NT2/D1 (cell line): ENCODE measurements at regions not wholly inside any gene's neighbourhood (a gene's known extent, or its start where the extent isn't known, plus 50 kb on each side); places are given as distances from the start of the nearest gene placed in this dataset.

ENCODE experiments used
- YY1 ChIP-seq: IDR thresholded peaks from 2 replicates; pipeline ENCODE4 v1.6.1; 2011; ENCODE audit not compliant: insufficient read length, insufficient read depth
- ZNF274 ChIP-seq: IDR thresholded peaks from 2 replicates; pipeline ENCODE4 v1.6.1; 2011; ENCODE audit warnings: mild to moderate bottlenecking, low read depth, low read length

- TF ChIP-seq YY1 (no peak), ZNF274 (no peak)
Measured at GRCh38 chr11:56906683-56907148, 82.0 kb upstream of the OR5AK2 start.
